HL-60 (cell line): ENCODE measurements at regions not wholly inside any gene's neighbourhood (a gene's known extent, or its start where the extent isn't known, plus 50 kb on each side); places are given as distances from the start of the nearest gene placed in this dataset.

Experiments
- CTCF ChIP-seq: IDR thresholded peaks from one replicate; pipeline ENCODE4 v1.5.1; 2011; ENCODE audit warnings: low read length, control low read depth, inconsistent platforms; ENCODE audit not compliant: insufficient read depth
- GABPA ChIP-seq: IDR thresholded peaks from 2 replicates; pipeline ENCODE4 v1.6.1; 2012; ENCODE audit warnings: low read depth
- POLR2AphosphoS5 ChIP-seq: IDR thresholded peaks from 2 replicates; pipeline ENCODE4 v1.6.1; 2012; ENCODE audit warnings: low read depth
- REST ChIP-seq: IDR thresholded peaks from 2 replicates; pipeline ENCODE4 v1.6.1; 2012; ENCODE audit warnings: low read depth; ENCODE audit not compliant: insufficient replicate concordance
- SPI1 ChIP-seq: IDR thresholded peaks from 2 replicates; pipeline ENCODE4 v1.6.1; 2012; ENCODE audit warnings: low read depth, mild to moderate bottlenecking, borderline replicate concordance

- no peak for TF ChIP-seq CTCF
- TF ChIP-seq REST, result no peak
- no peak for TF ChIP-seq GABPA
- TF ChIP-seq POLR2AphosphoS5, result no peak
- no peak for TF ChIP-seq SPI1
Observed at GRCh38 chr10:128766915-128767314, 640.7 kb upstream of the MKI67 start.
